T-helper 17 cell (primary cell): ENCODE measurements at regions not wholly inside any gene's neighbourhood (a gene's known extent, or its start where the extent isn't known, plus 50 kb on each side); places are given as distances from the start of the nearest gene placed in this dataset.

Experiments used
- ATAC-seq: fragments of 150-1000 bp; cut with Tn5 transposase; 2 replicates; pipeline ENCODE4 v1.10.0; 2021; ENCODE audit warnings: mild to moderate bottlenecking, moderate library complexity
- DNase-seq, 3 donors: peaks; one replicate each; pipeline versions ENCODE4 v3.0.0 to v3.0.0-alpha.2; 2020 to 2021
- H3K9me3 ChIP-seq: one replicate; pipeline ENCODE4 v1.7.0; 2013; ENCODE audit warnings: low read length, mild to moderate bottlenecking; ENCODE audit not compliant: control insufficient read depth, poor library complexity, severe bottlenecking
- H3K27ac Mint-ChIP-seq: one replicate; pipeline ENCODE4 v1.8.0; 2022; ENCODE audit warnings: mild to moderate bottlenecking, moderate library complexity, mixed read lengths
- H3K27me3 Mint-ChIP-seq: one replicate; pipeline ENCODE4 v1.8.0; 2022; ENCODE audit warnings: mixed read lengths
- H3K36me3 Mint-ChIP-seq: one replicate; pipeline ENCODE4 v1.8.0; 2022; ENCODE audit warnings: low read depth, mixed read lengths
- H3K4me1 Mint-ChIP-seq: one replicate; pipeline ENCODE4 v1.8.0; 2022; ENCODE audit warnings: mild to moderate bottlenecking, mixed read lengths
- H3K4me3 Mint-ChIP-seq: one replicate; pipeline ENCODE4 v1.8.0; 2022; ENCODE audit warnings: mild to moderate bottlenecking, moderate library complexity, mixed read lengths

- H3K9me3 ChIP-seq: no peaks in the 10 kb centered on the region
- no peak overlapping the region for H3K27ac Mint-ChIP-seq
- DNase-seq (no peak), ATAC-seq (no peak)
- no peaks in the 10 kb centered on the region for H3K4me1 Mint-ChIP-seq
- H3K27me3 Mint-ChIP-seq: no peaks in the 10 kb centered on the region
- no peaks in the 10 kb centered on the region for H3K36me3 Mint-ChIP-seq
- no peak overlapping the region for H3K4me3 Mint-ChIP-seq
Observed at GRCh38 chr7:46581268-46581667, 660.2 kb upstream of the IGFBP3 start.

GRCh38 chr7:46580766-46581165, 659.7 kb upstream of the IGFBP3 start:
- no peak overlapping the region for H3K27ac Mint-ChIP-seq

GRCh38 chr7:46577394-46577793, 656.3 kb upstream of the IGFBP3 start:
- no peaks in the 10 kb centered on the region for H3K4me1 Mint-ChIP-seq
- no peak overlapping the region for H3K27ac Mint-ChIP-seq
- ATAC-seq (no peak), DNase-seq (no peak)
- no peaks in the 10 kb centered on the region for H3K36me3 Mint-ChIP-seq
- H3K27me3 Mint-ChIP-seq: no peaks in the 10 kb centered on the region
- H3K9me3 ChIP-seq: no peaks in the 10 kb centered on the region
- no peak overlapping the region for H3K4me3 Mint-ChIP-seq

More at GRCh38 chr7:46580766-46581165, 659.7 kb upstream of the IGFBP3 start:
- Mint-ChIP-seq H3K4me3 (no peak overlapping the region), H3K4me1 (no peaks in the 10 kb centered on the region), H3K36me3 (no peaks in the 10 kb centered on the region), H3K27me3 (no peaks in the 10 kb centered on the region)
- DNase-seq: no peak
- H3K9me3 ChIP-seq: no peaks in the 10 kb centered on the region
- ATAC-seq: no peak

- ATAC-seq: no peak
- no peak overlapping the region for H3K27ac Mint-ChIP-seq
- no peaks in the 10 kb centered on the region for H3K36me3 Mint-ChIP-seq
- H3K4me1 Mint-ChIP-seq: no peaks in the 10 kb centered on the region
- no peaks in the 10 kb centered on the region for H3K27me3 Mint-ChIP-seq
- no peak for DNase-seq
- no peaks in the 10 kb centered on the region for H3K9me3 ChIP-seq
- no peak overlapping the region for H3K4me3 Mint-ChIP-seq
Observed at GRCh38 chr7:46576950-46577349, 655.9 kb upstream of the IGFBP3 start.

- ATAC-seq (no peak), DNase-seq (no peak)
- H3K4me3 Mint-ChIP-seq: no peak overlapping the region
- H3K36me3 Mint-ChIP-seq: no peaks in the 10 kb centered on the region
- no peak overlapping the region for H3K27ac Mint-ChIP-seq
- no peaks in the 10 kb centered on the region for H3K9me3 ChIP-seq
- H3K4me1 Mint-ChIP-seq: no peaks in the 10 kb centered on the region
- no peaks in the 10 kb centered on the region for H3K27me3 Mint-ChIP-seq
Observed at GRCh38 chr7:46572691-46573090, 651.6 kb upstream of the IGFBP3 start.

GRCh38 chr7:46571996-46572395, 650.9 kb upstream of the IGFBP3 start:
- no peak for ATAC-seq
- Mint-ChIP-seq H3K36me3 (no peaks in the 10 kb centered on the region), H3K27me3 (no peaks in the 10 kb centered on the region), H3K27ac (no peak overlapping the region), H3K4me3 (no peak overlapping the region), H3K4me1 (no peaks in the 10 kb centered on the region)
- no peak for DNase-seq
- no peaks in the 10 kb centered on the region for H3K9me3 ChIP-seq

GRCh38 chr7:46569133-46569465, 648.0 kb upstream of the IGFBP3 start:
- Mint-ChIP-seq H3K27ac (no peak overlapping the region), H3K4me1 (no peaks in the 10 kb centered on the region)
- ATAC-seq: no peak

GRCh38 chr7:46568420-46569132, 647.5 kb upstream of the IGFBP3 start:
- Mint-ChIP-seq H3K27ac (no peak overlapping the region), H3K4me3 (no peak overlapping the region), H3K36me3 (no peaks in the 10 kb centered on the region), H3K27me3 (no peaks in the 10 kb centered on the region), H3K4me1 (no peaks in the 10 kb centered on the region)
- DNase-seq (no peak), ATAC-seq (no peak)
- no peaks in the 10 kb centered on the region for H3K9me3 ChIP-seq

More at GRCh38 chr7:46569133-46569465, 648.0 kb upstream of the IGFBP3 start:
- Mint-ChIP-seq H3K36me3 (no peaks in the 10 kb centered on the region), H3K27me3 (no peaks in the 10 kb centered on the region), H3K4me3 (no peak overlapping the region)
- no peaks in the 10 kb centered on the region for H3K9me3 ChIP-seq
- DNase-seq: no peak

- Mint-ChIP-seq H3K27me3 (no peaks in the 10 kb centered on the region), H3K4me3 (no peak overlapping the region), H3K27ac (no peak overlapping the region), H3K4me1 (no peaks in the 10 kb centered on the region), H3K36me3 (no peaks in the 10 kb centered on the region)
- ATAC-seq (no peak), DNase-seq (no peak)
- H3K9me3 ChIP-seq: no peaks in the 10 kb centered on the region
Observed at GRCh38 chr7:46567858-46568257, 646.8 kb upstream of the IGFBP3 start.

GRCh38 chr7:46566097-46566774, 645.2 kb upstream of the IGFBP3 start:
- Mint-ChIP-seq H3K27me3 (no peaks in the 10 kb centered on the region), H3K27ac (no peak overlapping the region), H3K4me3 (no peak overlapping the region), H3K36me3 (no peaks in the 10 kb centered on the region), H3K4me1 (no peaks in the 10 kb centered on the region)
- H3K9me3 ChIP-seq: no peaks in the 10 kb centered on the region
- ATAC-seq: no peak
- DNase-seq: no peak

GRCh38 chr7:46565253-46566096, 644.4 kb upstream of the IGFBP3 start:
- H3K4me1 Mint-ChIP-seq: no peaks in the 10 kb centered on the region
- H3K27ac Mint-ChIP-seq: no peak overlapping the region
- H3K36me3 Mint-ChIP-seq: no peaks in the 10 kb centered on the region
- H3K9me3 ChIP-seq: no peaks in the 10 kb centered on the region
- ATAC-seq (no peak), DNase-seq (no peak)
- H3K27me3 Mint-ChIP-seq: no peaks in the 10 kb centered on the region
- H3K4me3 Mint-ChIP-seq: no peak overlapping the region

GRCh38 chr7:46559194-46559832, 638.2 kb upstream of the IGFBP3 start:
- Mint-ChIP-seq H3K27me3 (no peaks in the 10 kb centered on the region), H3K4me3 (no peak overlapping the region), H3K4me1 (no peaks in the 10 kb centered on the region), H3K36me3 (no peaks in the 10 kb centered on the region), H3K27ac (no peak overlapping the region)
- no peak for ATAC-seq
- H3K9me3 ChIP-seq: no peaks in the 10 kb centered on the region
- DNase-seq: no peak

- no peak overlapping the region for H3K4me3 Mint-ChIP-seq
- no peaks in the 10 kb centered on the region for H3K4me1 Mint-ChIP-seq
- ATAC-seq (no peak), DNase-seq (no peak)
- H3K36me3 Mint-ChIP-seq: no peaks in the 10 kb centered on the region
- no peaks in the 10 kb centered on the region for H3K27me3 Mint-ChIP-seq
- H3K27ac Mint-ChIP-seq: no peak overlapping the region
- H3K9me3 ChIP-seq: no peaks in the 10 kb centered on the region
Observed at GRCh38 chr7:46558482-46559193, 637.6 kb upstream of the IGFBP3 start.
